DND-41 (cell line): ENCODE measurements at regions not wholly inside any gene's neighbourhood (a gene's known extent, or its start where the extent isn't known, plus 50 kb on each side); places are given as distances from the start of the nearest gene placed in this dataset.

Experiments
- CTCF ChIP-seq: IDR thresholded peaks from 2 replicates; pipeline ENCODE4 v1.5.1; 2012; ENCODE audit warnings: borderline replicate concordance, low read length, moderate library complexity, mild to moderate bottlenecking; ENCODE audit not compliant: poor library complexity, severe bottlenecking; ENCODE audit errors: extremely low read depth
- EZH2 ChIP-seq: IDR thresholded peaks from 3 replicates; pipeline ENCODE4 v1.6.1; 2012; ENCODE audit warnings: borderline replicate concordance, low read depth, mild to moderate bottlenecking, moderate library complexity, low read length, inconsistent platforms; ENCODE audit not compliant: severe bottlenecking

GRCh38 chr3:127427156-127427555 is 139.3 kb upstream of the PRR20G start:
- TF ChIP-seq CTCF (no peak), EZH2 (no peak)
